Esophagus muscularis mucosa (tissue), 4 donors: ENCODE measurements at regions not wholly inside any gene's neighbourhood (a gene's known extent, or its start where the extent isn't known, plus 50 kb on each side); places are given as distances from the start of the nearest gene placed in this dataset.

Experiments used
- EP300 ChIP-seq: sonication (generic); formaldehyde crosslinking; IDR thresholded peaks from one replicate; pipeline ENCODE4 v1.6.1; 2017; ENCODE audit warnings: antibody characterized with exemption
- POLR2A ChIP-seq: fragments of 450-650 bp; IDR thresholded peaks from one replicate; pipeline ENCODE4 v1.6.1; 2017; ENCODE audit warnings: antibody characterized with exemption, moderate library complexity, mild to moderate bottlenecking, low read depth
- POLR2AphosphoS5 ChIP-seq, 2 donors: sonication (generic); formaldehyde crosslinking; IDR thresholded peaks; one replicate each; pipeline ENCODE4 v1.6.1; 2017; ENCODE audit warnings: antibody characterized with exemption in 2 of 2
- TF ChIP-seq, protein P1 (sequence below), 3 experiments: fragments of 200-600 bp in 2 of 3; fragments of 450-650 bp in 1 of 3; sonication (generic) in 2 of 3; IDR thresholded peaks; one replicate each; pipeline ENCODE4 v1.5.1; 2017 to 2019; ENCODE audit warnings: antibody characterized with exemption in 3 of 3, mild to moderate bottlenecking in 2 of 3, moderate library complexity in 1 of 3

DNA sequence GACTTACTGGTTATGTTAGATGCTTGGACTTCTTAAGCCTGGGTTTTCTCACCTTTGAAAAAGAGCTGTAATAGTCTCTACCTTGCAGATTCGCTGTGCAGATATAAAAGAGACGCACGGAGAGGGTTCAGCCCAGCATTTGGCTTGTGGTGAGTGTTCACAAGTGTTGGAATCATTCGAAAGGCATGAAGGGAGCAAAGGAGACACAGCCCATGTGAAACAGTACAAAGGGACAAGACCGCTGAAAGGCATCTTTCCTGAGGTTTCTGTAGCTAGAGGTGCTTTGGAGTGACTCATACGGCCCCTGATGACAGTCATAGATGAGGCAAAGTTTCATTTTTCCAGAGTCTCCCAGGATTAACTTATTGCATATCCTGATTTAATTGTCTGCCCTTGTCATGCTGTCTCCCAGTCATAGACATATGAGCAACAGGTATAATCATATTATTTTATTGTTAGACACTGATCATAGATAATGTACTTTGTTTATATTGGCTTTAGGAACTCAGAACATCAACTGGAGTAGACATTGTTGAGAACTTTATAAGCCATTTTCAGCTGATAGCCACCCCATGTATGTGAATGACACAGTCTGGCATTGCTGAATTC is 171.1 kb downstream of the ADRA2A start:
- TF ChIP-seq POLR2AphosphoS5 (IDR thresholded peaks at IDR 0.05) (no peak), POLR2A (no peak), EP300 (no peak)
- TF ChIP-seq, protein P1, sequence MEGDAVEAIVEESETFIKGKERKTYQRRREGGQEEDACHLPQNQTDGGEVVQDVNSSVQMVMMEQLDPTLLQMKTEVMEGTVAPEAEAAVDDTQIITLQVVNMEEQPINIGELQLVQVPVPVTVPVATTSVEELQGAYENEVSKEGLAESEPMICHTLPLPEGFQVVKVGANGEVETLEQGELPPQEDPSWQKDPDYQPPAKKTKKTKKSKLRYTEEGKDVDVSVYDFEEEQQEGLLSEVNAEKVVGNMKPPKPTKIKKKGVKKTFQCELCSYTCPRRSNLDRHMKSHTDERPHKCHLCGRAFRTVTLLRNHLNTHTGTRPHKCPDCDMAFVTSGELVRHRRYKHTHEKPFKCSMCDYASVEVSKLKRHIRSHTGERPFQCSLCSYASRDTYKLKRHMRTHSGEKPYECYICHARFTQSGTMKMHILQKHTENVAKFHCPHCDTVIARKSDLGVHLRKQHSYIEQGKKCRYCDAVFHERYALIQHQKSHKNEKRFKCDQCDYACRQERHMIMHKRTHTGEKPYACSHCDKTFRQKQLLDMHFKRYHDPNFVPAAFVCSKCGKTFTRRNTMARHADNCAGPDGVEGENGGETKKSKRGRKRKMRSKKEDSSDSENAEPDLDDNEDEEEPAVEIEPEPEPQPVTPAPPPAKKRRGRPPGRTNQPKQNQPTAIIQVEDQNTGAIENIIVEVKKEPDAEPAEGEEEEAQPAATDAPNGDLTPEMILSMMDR (IDR thresholded peaks at IDR 0.05), result no peak
